ENCODE measurements at regions not wholly inside any gene's neighbourhood (a gene's known extent, or its start where the extent isn't known, plus 50 kb on each side); places are given as distances from the start of the nearest gene placed in this dataset.
"Not testable (repeated sequence)": the region's sequence is repeated elsewhere in the genome, so short reads cannot be mapped to it uniquely, and the experiment has no call there.

GRCh38 chr2:198880986-198881385 is 576.8 kb downstream of the SATB2 start:
- H3K4me3 ChIP-seq (ENCODE audit: low read length), result no peak overlapping the region
- no peaks in the 10 kb centered on the region for H3K4me1 ChIP-seq (ENCODE audit: control insufficient read depth, insufficient read depth, low read length)
- no peak for DNase-seq (ENCODE audit: low read depth, low spot score)
- no peak overlapping the region for H3K27ac ChIP-seq (ENCODE audit: low read length)
- no peaks in the 10 kb centered on the region for H3K27me3 ChIP-seq (ENCODE audit: control insufficient read depth, insufficient read depth, low read length)
- no peaks in the 10 kb centered on the region for H3K36me3 ChIP-seq (ENCODE audit: control insufficient read depth, insufficient read depth, low read length)
- no peaks in the 10 kb centered on the region for H3K9me3 ChIP-seq (ENCODE audit: control insufficient read depth, insufficient read depth, low read length)

GRCh38 chr2:198880421-198880820 is 577.3 kb downstream of the SATB2 start:
- no peaks in the 10 kb centered on the region for H3K9me3 ChIP-seq (ENCODE audit: control insufficient read depth, insufficient read depth, low read length)
- DNase-seq (ENCODE audit: low read depth, low spot score), result no peak
- H3K36me3 ChIP-seq (ENCODE audit: control insufficient read depth, insufficient read depth, low read length), result no peaks in the 10 kb centered on the region
- no peak overlapping the region for H3K27ac ChIP-seq (ENCODE audit: low read length)
- H3K27me3 ChIP-seq (ENCODE audit: control insufficient read depth, insufficient read depth, low read length), result no peaks in the 10 kb centered on the region
- H3K4me1 ChIP-seq (ENCODE audit: control insufficient read depth, insufficient read depth, low read length), result no peaks in the 10 kb centered on the region
- H3K4me3 ChIP-seq (ENCODE audit: low read length), result no peak overlapping the region

GRCh38 chr2:198874472-198874858 is 583.3 kb downstream of the SATB2 start:
- WGBS (ENCODE audit: insufficient coverage, insufficient read length), result no CpG with 5 or more reads among the region's 2 CpGs
- DNase-seq (ENCODE audit: low read depth, low spot score), result no peak
- no peaks in the 10 kb centered on the region for H3K27me3 ChIP-seq (ENCODE audit: control insufficient read depth, insufficient read depth, low read length)
- no peaks in the 10 kb centered on the region for H3K4me1 ChIP-seq (ENCODE audit: control insufficient read depth, insufficient read depth, low read length)
- H3K36me3 ChIP-seq (ENCODE audit: control insufficient read depth, insufficient read depth, low read length), result no peaks in the 10 kb centered on the region
- no peaks in the 10 kb centered on the region for H3K9me3 ChIP-seq (ENCODE audit: control insufficient read depth, insufficient read depth, low read length)
- H3K4me3 ChIP-seq (ENCODE audit: low read length), result no peak overlapping the region
- H3K27ac ChIP-seq (ENCODE audit: low read length), result no peak overlapping the region

- Histone ChIP-seq H3K27ac (ENCODE audit: low read length) (no peak overlapping the region), H3K36me3 (ENCODE audit: control insufficient read depth, insufficient read depth, low read length) (no peaks in the 10 kb centered on the region), H3K4me1 (ENCODE audit: control insufficient read depth, insufficient read depth, low read length) (no peaks in the 10 kb centered on the region), H3K27me3 (ENCODE audit: control insufficient read depth, insufficient read depth, low read length) (no peaks in the 10 kb centered on the region), H3K9me3 (ENCODE audit: control insufficient read depth, insufficient read depth, low read length) (no peaks in the 10 kb centered on the region), H3K4me3 (ENCODE audit: low read length) (no peak overlapping the region)
- WGBS (ENCODE audit: insufficient coverage, insufficient read length), result no CpG with 5 or more reads among the region's 8 CpGs
- no peak for DNase-seq (ENCODE audit: low read depth, low spot score)
Observed at GRCh38 chr2:198873503-198874471, 584.0 kb downstream of the SATB2 start.

GRCh38 chr2:198863655-198864054 is 594.1 kb downstream of the SATB2 start:
- no peak overlapping the region for H3K27ac ChIP-seq (ENCODE audit: low read length)
- no peak for DNase-seq (ENCODE audit: low read depth, low spot score)

GRCh38 chr2:198861080-198861479 is 596.7 kb downstream of the SATB2 start:
- DNase-seq (ENCODE audit: low read depth, low spot score), result no peak
- H3K4me1 ChIP-seq (ENCODE audit: control insufficient read depth, insufficient read depth, low read length), result no peaks in the 10 kb centered on the region
- no peaks in the 10 kb centered on the region for H3K27me3 ChIP-seq (ENCODE audit: control insufficient read depth, insufficient read depth, low read length)
- H3K27ac ChIP-seq (ENCODE audit: low read length), result no peak overlapping the region
- no peak overlapping the region for H3K4me3 ChIP-seq (ENCODE audit: low read length)
- WGBS (ENCODE audit: insufficient coverage, insufficient read length), result no CpG with 5 or more reads among the region's 2 CpGs
- H3K9me3 ChIP-seq (ENCODE audit: control insufficient read depth, insufficient read depth, low read length), result no peaks in the 10 kb centered on the region
- no peaks in the 10 kb centered on the region for H3K36me3 ChIP-seq (ENCODE audit: control insufficient read depth, insufficient read depth, low read length)

More at GRCh38 chr2:198863655-198864054, 594.1 kb downstream of the SATB2 start:
- Histone ChIP-seq H3K9me3 (ENCODE audit: control insufficient read depth, insufficient read depth, low read length) (no peaks in the 10 kb centered on the region), H3K4me1 (ENCODE audit: control insufficient read depth, insufficient read depth, low read length) (no peaks in the 10 kb centered on the region), H3K4me3 (ENCODE audit: low read length) (no peak overlapping the region), H3K36me3 (ENCODE audit: control insufficient read depth, insufficient read depth, low read length) (no peaks in the 10 kb centered on the region), H3K27me3 (ENCODE audit: control insufficient read depth, insufficient read depth, low read length) (no peaks in the 10 kb centered on the region)
- WGBS (ENCODE audit: insufficient coverage, insufficient read length), result no CpG with 5 or more reads among the region's 5 CpGs

- no peak overlapping the region for H3K4me3 ChIP-seq (ENCODE audit: low read length)
- H3K27me3 ChIP-seq (ENCODE audit: control insufficient read depth, insufficient read depth, low read length), result no peaks in the 10 kb centered on the region
- no peak for DNase-seq (ENCODE audit: low read depth, low spot score)
- H3K36me3 ChIP-seq (ENCODE audit: control insufficient read depth, insufficient read depth, low read length), result no peaks in the 10 kb centered on the region
- no peak overlapping the region for H3K27ac ChIP-seq (ENCODE audit: low read length)
- WGBS (ENCODE audit: insufficient coverage, insufficient read length), result no CpG with 5 or more reads among the region's 1 CpG
- no peaks in the 10 kb centered on the region for H3K4me1 ChIP-seq (ENCODE audit: control insufficient read depth, insufficient read depth, low read length)
- no peaks in the 10 kb centered on the region for H3K9me3 ChIP-seq (ENCODE audit: control insufficient read depth, insufficient read depth, low read length)
Observed at GRCh38 chr2:198857246-198857645, 600.5 kb downstream of the SATB2 start.

- not testable (repeated sequence) for H3K27me3 ChIP-seq (ENCODE audit: control insufficient read depth, insufficient read depth, low read length); H3K27ac ChIP-seq (ENCODE audit: low read length); H3K4me3 ChIP-seq (ENCODE audit: low read length); H3K4me1 ChIP-seq (ENCODE audit: control insufficient read depth, insufficient read depth, low read length); DNase-seq (ENCODE audit: low read depth, low spot score); H3K36me3 ChIP-seq (ENCODE audit: control insufficient read depth, insufficient read depth, low read length); H3K9me3 ChIP-seq (ENCODE audit: control insufficient read depth, insufficient read depth, low read length)
- no CpG with 5 or more reads among the region's 6 CpGs for WGBS (ENCODE audit: insufficient coverage, insufficient read length)
Observed at GRCh38 chr2:198855746-198856145, 602.0 kb downstream of the SATB2 start.

- Histone ChIP-seq H3K27ac (ENCODE audit: low read length) (no peak overlapping the region), H3K36me3 (ENCODE audit: control insufficient read depth, insufficient read depth, low read length) (no peaks in the 10 kb centered on the region), H3K27me3 (ENCODE audit: control insufficient read depth, insufficient read depth, low read length) (no peaks in the 10 kb centered on the region), H3K4me1 (ENCODE audit: control insufficient read depth, insufficient read depth, low read length) (no peaks in the 10 kb centered on the region), H3K4me3 (ENCODE audit: low read length) (no peak overlapping the region), H3K9me3 (ENCODE audit: control insufficient read depth, insufficient read depth, low read length) (no peaks in the 10 kb centered on the region)
- no peak for DNase-seq (ENCODE audit: low read depth, low spot score)
- no CpG with 5 or more reads among the region's 2 CpGs for WGBS (ENCODE audit: insufficient coverage, insufficient read length)
Observed at GRCh38 chr2:198852248-198852647, 605.5 kb downstream of the SATB2 start.

- DNase-seq (ENCODE audit: low read depth, low spot score), result no peak
- no peaks in the 10 kb centered on the region for H3K9me3 ChIP-seq (ENCODE audit: control insufficient read depth, insufficient read depth, low read length)
- no peak overlapping the region for H3K4me3 ChIP-seq (ENCODE audit: low read length)
- H3K27me3 ChIP-seq (ENCODE audit: control insufficient read depth, insufficient read depth, low read length), result no peaks in the 10 kb centered on the region
- H3K36me3 ChIP-seq (ENCODE audit: control insufficient read depth, insufficient read depth, low read length), result no peaks in the 10 kb centered on the region
- no peaks in the 10 kb centered on the region for H3K4me1 ChIP-seq (ENCODE audit: control insufficient read depth, insufficient read depth, low read length)
- no peak overlapping the region for H3K27ac ChIP-seq (ENCODE audit: low read length)
Observed at GRCh38 chr2:198825534-198825933, 632.2 kb downstream of the SATB2 start.

- H3K4me3 ChIP-seq (ENCODE audit: low read length), result no peak overlapping the region
- no peaks in the 10 kb centered on the region for H3K36me3 ChIP-seq (ENCODE audit: control insufficient read depth, insufficient read depth, low read length)
- no peaks in the 10 kb centered on the region for H3K27me3 ChIP-seq (ENCODE audit: control insufficient read depth, insufficient read depth, low read length)
- no CpG with 5 or more reads among the region's 1 CpG for whole genome bisulfite sequencing (ENCODE audit: insufficient coverage, insufficient read length)
- no peaks in the 10 kb centered on the region for H3K9me3 ChIP-seq (ENCODE audit: control insufficient read depth, insufficient read depth, low read length)
- no peak for DNase-seq (ENCODE audit: low read depth, low spot score)
- no peaks in the 10 kb centered on the region for H3K4me1 ChIP-seq (ENCODE audit: control insufficient read depth, insufficient read depth, low read length)
- H3K27ac ChIP-seq (ENCODE audit: low read length), result no peak overlapping the region
Observed at GRCh38 chr2:198817536-198817935, 640.2 kb downstream of the SATB2 start.

Data from iPS DF 6.9 (cell line).